ENCODE measurements at regions not wholly inside any gene's neighbourhood (a gene's known extent, or its start where the extent isn't known, plus 50 kb on each side); places are given as distances from the start of the nearest gene placed in this dataset.

DNA sequence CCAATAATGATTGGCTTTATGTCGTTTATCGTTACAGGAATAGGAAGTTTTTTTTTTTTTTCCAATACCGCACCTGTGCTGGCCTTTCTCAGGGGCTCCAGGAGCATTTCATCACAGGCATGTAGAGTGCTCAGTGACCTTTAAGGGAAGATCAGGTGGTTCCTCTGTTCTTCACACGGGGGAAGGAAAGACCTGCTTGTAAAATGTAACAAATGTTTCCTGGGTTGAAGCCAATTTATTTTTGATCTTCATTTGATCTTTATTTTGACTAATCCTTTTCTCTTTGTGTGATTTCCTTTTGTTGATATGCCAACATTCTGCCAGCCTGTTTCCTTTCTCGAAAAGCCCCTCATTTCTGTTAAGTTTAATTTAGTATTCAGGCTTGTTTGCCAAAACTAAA, 61.9 kb upstream of the HBS1L start:
- TF ChIP-seq, protein P1, sequence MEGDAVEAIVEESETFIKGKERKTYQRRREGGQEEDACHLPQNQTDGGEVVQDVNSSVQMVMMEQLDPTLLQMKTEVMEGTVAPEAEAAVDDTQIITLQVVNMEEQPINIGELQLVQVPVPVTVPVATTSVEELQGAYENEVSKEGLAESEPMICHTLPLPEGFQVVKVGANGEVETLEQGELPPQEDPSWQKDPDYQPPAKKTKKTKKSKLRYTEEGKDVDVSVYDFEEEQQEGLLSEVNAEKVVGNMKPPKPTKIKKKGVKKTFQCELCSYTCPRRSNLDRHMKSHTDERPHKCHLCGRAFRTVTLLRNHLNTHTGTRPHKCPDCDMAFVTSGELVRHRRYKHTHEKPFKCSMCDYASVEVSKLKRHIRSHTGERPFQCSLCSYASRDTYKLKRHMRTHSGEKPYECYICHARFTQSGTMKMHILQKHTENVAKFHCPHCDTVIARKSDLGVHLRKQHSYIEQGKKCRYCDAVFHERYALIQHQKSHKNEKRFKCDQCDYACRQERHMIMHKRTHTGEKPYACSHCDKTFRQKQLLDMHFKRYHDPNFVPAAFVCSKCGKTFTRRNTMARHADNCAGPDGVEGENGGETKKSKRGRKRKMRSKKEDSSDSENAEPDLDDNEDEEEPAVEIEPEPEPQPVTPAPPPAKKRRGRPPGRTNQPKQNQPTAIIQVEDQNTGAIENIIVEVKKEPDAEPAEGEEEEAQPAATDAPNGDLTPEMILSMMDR (tag by site-specific recombination; IDR thresholded peaks at IDR 0.05) = no peak
- TF ChIP-seq, protein P2, sequence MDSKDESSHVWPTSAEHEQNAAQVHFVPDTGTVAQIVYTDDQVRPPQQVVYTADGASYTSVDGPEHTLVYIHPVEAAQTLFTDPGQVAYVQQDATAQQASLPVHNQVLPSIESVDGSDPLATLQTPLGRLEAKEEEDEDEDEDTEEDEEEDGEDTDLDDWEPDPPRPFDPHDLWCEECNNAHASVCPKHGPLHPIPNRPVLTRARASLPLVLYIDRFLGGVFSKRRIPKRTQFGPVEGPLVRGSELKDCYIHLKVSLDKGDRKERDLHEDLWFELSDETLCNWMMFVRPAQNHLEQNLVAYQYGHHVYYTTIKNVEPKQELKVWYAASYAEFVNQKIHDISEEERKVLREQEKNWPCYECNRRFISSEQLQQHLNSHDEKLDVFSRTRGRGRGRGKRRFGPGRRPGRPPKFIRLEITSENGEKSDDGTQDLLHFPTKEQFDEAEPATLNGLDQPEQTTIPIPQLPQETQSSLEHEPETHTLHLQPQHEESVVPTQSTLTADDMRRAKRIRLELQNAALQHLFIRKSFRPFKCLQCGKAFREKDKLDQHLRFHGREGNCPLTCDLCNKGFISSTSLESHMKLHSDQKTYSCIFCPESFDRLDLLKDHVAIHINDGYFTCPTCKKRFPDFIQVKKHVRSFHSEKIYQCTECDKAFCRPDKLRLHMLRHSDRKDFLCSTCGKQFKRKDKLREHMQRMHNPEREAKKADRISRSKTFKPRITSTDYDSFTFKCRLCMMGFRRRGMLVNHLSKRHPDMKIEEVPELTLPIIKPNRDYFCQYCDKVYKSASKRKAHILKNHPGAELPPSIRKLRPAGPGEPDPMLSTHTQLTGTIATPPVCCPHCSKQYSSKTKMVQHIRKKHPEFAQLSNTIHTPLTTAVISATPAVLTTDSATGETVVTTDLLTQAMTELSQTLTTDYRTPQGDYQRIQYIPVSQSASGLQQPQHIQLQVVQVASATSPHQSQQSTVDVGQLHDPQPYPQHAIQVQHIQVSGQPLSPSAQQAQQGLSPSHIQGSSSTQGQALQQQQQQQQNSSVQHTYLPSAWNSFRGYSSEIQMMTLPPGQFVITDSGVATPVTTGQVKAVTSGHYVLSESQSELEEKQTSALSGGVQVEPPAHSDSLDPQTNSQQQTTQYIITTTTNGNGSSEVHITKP (tag by site-specific recombination; IDR thresholded peaks at IDR 0.05) = no peak
- no peak for TF ChIP-seq ZNF23 (tag by site-specific recombination; IDR thresholded peaks at IDR 0.05; ENCODE audit: borderline replicate concordance)
- TF ChIP-seq MEIS1 (CRISPR knock-in tag; IDR thresholded peaks at IDR 0.05; ENCODE audit: borderline replicate concordance) = no peak
- TF ChIP-seq, protein P3, sequence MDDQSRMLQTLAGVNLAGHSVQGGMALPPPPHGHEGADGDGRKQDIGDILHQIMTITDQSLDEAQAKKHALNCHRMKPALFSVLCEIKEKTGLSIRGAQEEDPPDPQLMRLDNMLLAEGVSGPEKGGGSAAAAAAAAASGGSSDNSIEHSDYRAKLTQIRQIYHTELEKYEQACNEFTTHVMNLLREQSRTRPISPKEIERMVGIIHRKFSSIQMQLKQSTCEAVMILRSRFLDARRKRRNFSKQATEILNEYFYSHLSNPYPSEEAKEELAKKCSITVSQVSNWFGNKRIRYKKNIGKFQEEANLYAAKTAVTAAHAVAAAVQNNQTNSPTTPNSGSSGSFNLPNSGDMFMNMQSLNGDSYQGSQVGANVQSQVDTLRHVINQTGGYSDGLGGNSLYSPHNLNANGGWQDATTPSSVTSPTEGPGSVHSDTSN (CRISPR knock-in tag; IDR thresholded peaks at IDR 0.05) = no peak
- no peak for TF ChIP-seq ZBTB8A (tag by site-specific recombination; IDR thresholded peaks at IDR 0.05)
- TF ChIP-seq ZNF530 (tag by site-specific recombination; IDR thresholded peaks at IDR 0.05; ENCODE audit: low read depth) = no peak
- no peak for TF ChIP-seq OSR2 (tag by site-specific recombination; IDR thresholded peaks at IDR 0.05)
- no peak for TF ChIP-seq ZNF274 (IDR thresholded peaks at IDR 0.05; ENCODE audit: low read length)
- TF ChIP-seq ZNF274 (tag by site-specific recombination; IDR thresholded peaks at IDR 0.05; ENCODE audit: borderline replicate concordance) = no peak
- TF ChIP-seq, protein P4, sequence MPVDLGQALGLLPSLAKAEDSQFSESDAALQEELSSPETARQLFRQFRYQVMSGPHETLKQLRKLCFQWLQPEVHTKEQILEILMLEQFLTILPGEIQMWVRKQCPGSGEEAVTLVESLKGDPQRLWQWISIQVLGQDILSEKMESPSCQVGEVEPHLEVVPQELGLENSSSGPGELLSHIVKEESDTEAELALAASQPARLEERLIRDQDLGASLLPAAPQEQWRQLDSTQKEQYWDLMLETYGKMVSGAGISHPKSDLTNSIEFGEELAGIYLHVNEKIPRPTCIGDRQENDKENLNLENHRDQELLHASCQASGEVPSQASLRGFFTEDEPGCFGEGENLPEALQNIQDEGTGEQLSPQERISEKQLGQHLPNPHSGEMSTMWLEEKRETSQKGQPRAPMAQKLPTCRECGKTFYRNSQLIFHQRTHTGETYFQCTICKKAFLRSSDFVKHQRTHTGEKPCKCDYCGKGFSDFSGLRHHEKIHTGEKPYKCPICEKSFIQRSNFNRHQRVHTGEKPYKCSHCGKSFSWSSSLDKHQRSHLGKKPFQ (tag by site-specific recombination; IDR thresholded peaks at IDR 0.05) = no peak
- TF ChIP-seq KLF7 (tag by site-specific recombination; IDR thresholded peaks at IDR 0.05; ENCODE audit: borderline replicate concordance) = no peak
- no peak for TF ChIP-seq YY1 (tag by site-specific recombination; IDR thresholded peaks at IDR 0.05)
- no peak for TF ChIP-seq SETDB1 (IDR thresholded peaks at IDR 0.05; ENCODE audit: insufficient read length, low read length)
